HS-5 (cell line): ENCODE measurements at regions not wholly inside any gene's neighbourhood (a gene's known extent, or its start where the extent isn't known, plus 50 kb on each side); places are given as distances from the start of the nearest gene placed in this dataset.
"Not testable (repeated sequence)": the region's sequence is repeated elsewhere in the genome, so short reads cannot be mapped to it uniquely, and the experiment has no call there.

Source experiments
- DNase-seq: peaks from one replicate; pipeline ENCODE4 v3.0.0-alpha.2; 2012; ENCODE audit warnings: low read depth

GRCh38 chr2:49318531-49318930 lies 164.2 kb upstream of the FSHR start:
- no peak for DNase-seq

GRCh38 chr2:49309461-49309860 lies 155.1 kb upstream of the FSHR start:
- no peak for DNase-seq

- no peak for DNase-seq
These were observed 152.6 kb upstream of the FSHR start for GRCh38 chr2:49306925-49307324.

DNA sequence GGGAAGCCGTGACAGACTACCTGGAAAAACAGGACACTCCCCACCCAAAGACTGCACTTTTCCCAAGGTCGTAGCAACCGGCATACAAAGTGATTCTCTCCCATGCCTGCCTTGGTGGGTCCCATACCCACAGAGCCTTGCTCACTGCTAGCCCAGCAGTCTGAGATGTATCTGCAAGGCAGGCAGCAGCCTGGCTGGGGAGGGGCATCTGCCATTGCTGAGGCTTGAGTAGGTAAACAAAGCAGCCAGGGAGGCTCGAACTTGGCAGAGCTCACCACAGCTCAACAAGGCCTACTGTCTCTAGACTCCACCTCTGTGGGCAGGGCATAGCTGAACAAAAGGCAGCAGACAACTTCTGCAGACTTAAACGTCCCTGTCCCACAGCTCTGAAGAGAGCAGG lies 144.4 kb upstream of the FSHR start:
- not testable (repeated sequence) for DNase-seq

- DNase-seq, result no peak
These were observed 143.9 kb upstream of the FSHR start for GRCh38 chr2:49298230-49298629.

DNA sequence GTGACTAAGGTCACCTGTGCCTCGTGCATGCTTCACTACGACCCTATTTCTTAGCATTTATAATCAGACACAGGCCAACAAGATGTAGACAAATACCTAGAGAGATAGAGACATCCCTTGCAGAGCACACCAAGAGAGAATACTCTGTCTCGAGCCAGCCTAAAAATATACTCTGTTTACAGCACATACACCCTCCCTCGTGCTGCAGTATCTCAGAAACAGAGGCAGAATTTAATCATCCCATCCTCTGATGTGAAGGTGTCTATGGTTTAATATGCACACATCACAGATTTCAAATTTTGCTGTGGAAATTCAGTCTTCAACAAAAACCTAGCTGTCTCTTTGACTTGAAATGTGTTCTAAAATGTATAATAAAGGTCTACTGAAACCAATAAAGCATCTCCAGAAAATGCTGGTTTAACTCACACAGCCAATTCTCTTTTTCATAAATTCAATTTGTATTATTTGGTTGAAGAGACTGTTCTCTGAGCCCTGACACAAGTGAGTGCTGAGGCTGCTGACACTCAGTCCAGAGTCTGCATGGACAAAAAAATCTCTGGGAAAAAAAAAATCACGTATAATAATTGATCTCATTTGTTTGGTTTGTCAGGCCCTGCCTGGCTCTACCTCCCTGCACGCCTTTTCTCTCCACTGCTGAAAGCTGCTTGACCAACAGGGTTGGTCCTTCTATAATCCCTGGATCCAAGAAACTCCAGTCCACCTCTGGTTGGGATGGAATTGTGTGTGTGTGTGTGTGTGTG lies 142.0 kb upstream of the FSHR start:
- DNase-seq, result no peak

DNA sequence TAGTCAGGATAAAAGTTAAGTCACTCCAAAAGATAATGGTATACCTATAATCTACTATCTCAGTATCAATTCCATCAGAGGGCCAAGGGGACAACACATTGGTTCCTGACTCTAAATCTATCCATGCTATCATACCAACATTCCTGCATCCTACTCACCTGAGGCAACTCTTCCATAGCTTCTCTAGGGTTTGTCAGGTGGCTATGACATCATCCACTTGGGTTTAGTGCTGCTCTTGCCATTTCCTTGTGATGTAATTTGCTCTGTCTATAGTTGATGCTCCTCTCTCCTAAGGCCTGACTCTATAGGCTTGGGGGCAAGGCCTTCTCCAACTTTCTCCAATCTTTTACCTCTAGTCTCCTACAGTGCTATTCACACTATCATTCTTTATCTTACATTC lies 139.9 kb upstream of the FSHR start:
- no peak for DNase-seq

DNA sequence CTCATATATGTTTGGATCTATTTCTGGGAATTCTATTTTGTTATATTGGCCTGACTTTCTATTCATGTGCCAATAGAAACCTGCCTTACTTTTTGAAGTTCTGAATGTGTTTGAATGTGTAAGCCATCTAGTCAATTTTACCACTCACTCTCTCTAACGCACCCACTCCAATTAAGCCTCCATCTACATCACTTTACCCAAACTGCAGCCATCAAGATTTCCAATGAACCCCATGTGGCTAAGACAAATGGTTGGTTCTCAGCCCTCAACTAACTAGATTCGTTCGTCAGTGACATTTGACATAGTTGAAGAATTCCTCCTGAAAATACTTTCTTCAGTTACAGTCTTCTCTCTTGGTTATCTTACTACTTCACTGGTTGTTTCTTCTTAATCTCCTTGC lies 137.3 kb upstream of the FSHR start:
- no peak for DNase-seq

DNA sequence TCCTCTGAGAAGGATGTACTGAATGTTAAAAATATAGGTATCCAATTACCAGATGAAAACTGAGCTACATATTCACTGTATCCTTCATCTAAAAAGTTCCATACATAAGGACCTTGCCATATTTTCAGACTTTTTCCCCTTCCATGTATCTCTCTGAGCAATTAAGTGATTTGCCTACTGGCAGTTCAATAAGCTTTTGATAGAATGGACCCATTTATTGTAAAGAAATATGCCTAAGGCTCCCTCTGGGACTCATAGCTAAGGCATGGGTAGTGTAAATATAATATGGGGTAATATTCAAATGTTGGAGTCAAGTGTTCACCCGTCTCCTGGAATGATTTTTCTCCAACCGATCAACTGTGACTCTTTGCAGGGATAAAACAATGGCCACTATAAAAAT lies 135.4 kb upstream of the FSHR start:
- DNase-seq, result no peak

GRCh38 chr2:49288902-49289700 lies 134.8 kb upstream of the FSHR start:
- no peak for DNase-seq

DNA sequence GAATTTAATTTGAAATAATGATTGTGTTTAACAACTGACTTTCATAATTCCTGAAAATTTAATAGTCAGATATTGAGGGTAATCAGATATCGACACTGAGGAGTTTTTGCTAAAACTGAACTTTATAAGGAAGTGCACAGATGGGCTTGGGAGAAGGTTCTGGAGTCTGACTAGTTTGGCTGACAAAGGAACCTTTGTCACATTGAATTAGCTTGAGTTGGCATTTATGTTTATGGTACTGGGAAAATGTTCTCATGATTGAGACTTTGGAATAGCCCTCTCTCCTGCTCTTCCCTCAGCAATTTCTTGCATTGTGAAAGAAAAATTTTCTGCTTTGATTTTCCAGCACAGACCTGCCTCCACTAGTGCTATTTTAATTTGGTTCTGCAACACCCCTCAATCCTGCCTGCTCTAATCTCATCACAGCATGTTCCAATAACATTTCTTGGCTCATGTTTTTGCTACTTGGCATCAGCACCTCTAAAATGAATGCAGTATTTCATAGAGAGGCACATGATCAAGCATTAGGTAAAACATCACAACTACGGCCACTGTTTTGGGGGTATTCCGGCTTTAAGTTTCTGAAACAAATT lies 133.9 kb upstream of the FSHR start:
- DNase-seq, result no peak

DNA sequence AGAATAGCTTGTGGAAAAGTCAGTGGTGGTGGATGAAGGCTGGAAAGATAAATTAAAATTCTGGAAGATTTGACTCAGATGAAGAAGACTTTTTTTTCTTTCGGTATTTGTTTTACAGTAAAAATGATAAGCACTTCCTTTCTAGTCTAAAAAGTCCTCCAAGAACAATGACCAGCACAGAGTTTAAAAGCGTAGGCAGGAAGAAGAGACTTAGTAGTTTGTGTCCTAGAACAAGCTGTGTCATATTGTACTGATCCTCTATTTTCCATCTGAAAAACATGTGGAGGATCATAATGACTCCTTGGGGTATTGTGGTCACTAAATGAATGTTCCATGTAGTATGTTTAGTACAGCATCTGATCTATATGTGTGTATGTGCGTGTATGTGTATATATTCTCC lies 132.4 kb upstream of the FSHR start:
- DNase-seq, result no peak

- DNase-seq, result no peak
These were observed 131.7 kb upstream of the FSHR start for GRCh38 chr2:49286045-49286444.

DNA sequence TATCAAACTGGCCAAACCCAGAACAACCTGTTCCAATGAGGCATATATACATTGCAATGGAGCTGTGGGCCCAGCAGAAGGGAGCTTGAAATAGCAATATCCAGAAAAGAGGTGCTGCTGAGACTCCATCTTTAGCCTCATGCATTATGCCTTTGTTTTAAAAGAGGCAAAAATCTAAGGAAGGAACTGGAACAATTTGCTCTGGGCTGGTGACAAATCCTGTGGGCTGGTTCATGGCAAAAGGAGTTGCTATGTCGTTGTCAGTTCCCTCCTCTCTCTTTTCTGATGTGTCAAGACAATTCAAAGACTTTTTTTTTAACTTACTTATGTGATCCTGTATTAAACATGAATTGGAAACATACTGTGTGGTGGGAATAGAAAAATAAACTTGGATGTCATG lies 124.2 kb upstream of the FSHR start:
- DNase-seq, result no peak

DNA sequence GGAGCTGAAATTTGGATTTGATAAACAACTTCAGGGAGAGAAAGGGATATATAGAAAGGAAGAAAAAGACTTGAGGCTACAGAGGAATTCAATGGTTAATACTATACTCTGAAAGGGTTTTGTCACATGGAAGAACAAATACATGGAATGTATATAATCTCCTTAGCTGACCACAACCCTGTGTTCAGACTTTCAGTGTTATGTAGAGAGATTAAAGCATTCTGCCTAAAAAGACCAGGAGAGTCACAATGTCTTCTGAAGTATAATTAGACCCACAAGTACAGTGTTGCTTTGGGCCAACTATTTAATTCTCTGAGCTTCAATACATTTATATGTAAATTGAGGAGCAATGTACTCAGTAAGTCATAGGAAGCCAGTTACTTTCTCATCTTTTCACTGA lies 123.8 kb upstream of the FSHR start:
- no peak for DNase-seq

DNA sequence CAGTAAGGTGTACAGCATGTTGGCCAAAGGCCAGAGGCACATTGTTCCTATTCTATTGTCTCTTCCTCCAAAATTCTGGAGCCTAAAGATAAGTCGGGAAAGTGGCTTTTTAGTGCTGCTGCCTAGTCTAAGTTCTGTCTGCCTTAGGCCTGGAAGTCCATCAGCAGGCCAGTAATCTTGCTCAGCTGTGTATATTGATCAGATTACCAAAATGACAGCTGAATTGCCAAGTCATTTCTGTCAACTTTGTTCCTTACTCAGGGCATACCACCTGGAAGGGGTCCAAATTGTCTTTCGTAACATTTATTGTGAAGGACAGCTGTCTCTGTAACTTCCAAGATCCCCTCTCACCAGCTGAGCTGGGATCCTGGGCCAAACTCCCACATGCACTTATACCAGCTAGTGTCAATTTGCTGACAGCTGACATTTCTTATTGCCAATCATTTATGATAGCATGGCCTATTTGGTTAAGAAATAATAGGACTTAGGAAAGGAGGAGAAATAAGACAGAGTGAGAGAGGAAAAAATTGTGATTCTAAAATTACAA lies 116.8 kb upstream of the FSHR start:
- DNase-seq, result no peak

- DNase-seq, result no peak
These were observed 115.8 kb upstream of the FSHR start for GRCh38 chr2:49270091-49270490.

DNA sequence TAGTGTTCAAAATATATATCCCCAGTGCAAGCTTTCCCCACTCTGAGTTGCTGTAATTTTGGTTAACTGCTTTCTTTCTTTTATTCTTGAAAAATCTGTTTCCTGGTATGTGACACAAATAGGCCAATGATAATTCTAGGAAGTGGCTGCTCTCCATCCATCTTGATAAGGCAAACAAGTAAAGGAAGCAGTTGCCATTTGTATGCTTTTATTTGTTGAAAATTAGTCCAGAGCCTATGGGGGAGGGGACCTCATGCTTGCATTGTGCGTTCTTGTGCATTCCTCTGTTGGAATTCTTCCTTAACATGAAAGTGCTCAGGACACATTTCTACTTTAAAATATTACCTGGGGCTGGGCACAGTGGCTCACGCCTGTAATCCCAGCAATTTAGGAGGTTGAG lies 111.2 kb upstream of the FSHR start:
- no peak for DNase-seq

DNA sequence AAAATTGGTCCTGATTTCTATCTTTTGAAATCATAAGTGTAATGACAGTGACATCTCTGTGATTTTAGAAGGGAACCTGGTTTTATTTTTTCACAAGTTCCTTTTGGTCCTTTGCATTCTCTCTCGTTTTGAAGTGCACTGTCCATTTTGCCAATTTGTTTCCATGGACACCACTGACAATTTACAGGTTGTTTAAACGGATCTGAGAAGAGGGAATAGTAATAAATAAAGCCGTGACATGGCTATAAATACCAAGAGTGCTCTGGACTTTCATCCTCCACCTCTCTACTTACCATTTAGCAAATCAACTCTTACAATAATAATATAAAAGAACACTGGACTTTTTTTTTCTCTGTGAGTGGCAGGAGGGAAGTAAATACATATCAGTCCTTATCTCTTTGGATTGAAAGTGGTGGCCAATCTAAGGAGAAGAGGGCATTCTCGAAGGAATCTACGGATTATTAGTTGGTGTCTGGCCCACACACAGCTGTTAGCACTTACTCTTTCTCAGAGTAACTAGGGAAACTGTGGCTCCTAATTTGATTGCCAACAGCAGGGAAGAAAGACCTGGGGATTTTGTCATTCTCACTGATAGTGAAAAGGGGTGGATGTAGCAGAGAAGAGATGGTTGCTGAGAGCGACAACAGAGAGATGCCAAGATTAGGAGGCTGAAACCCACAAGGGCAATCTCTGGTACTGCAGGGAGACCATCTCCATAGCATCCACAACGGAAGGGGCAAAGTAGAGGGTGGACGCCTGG lies 108.7 kb upstream of the FSHR start:
- DNase-seq, result no peak

DNA sequence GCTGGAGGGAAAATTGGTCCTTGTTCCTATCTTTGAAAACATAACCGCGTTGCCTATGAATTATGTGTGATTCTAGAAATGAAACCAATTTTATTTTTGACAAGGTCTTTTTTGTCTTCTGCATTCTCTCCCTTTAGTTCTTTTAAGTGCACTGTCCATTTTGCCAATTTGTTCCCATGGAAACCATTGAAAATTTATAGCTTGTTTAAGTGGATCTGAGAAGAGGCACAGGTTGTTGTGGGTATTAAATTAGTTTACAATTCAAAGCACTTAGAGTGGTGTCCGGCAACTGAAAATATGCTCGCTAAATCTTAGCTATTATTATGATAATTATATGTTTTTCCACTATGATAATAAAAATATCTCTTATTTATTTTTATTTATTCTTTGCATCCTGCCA lies 107.5 kb upstream of the FSHR start:
- no peak for DNase-seq

DNA sequence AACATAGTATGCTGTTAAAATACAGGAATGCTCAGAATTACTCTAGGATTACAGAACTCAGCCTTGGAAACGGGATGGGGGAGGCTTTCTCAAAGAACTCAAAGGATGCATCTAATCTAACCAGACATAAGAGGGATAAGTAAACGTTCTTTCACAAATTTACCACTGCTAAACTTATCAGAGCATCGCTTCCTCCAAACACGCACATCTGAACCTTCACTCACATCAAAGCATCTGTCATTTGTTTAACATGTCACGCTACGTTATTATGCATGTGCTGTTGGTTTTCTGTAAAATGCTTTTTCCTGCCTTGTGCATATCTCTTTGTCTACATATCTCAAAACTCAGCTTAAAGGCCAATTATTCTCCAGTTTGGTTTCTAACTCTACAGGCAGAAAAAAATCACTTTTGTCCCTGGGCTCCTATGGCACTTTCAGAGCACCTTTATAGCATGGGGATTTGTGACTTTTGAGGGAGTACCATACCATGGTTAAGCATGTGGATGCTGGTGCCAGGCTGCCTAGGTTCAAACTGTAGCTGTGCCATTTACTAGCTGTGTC lies 106.7 kb upstream of the FSHR start:
- DNase-seq, result no peak

GRCh38 chr2:49259926-49260325 lies 105.6 kb upstream of the FSHR start:
- DNase-seq, result no peak
